NCI-H345 treated with DMSO at 0.1 percent for 48 hours (cell line): ENCODE measurements at regions not wholly inside any gene's neighbourhood (a gene's known extent, or its start where the extent isn't known, plus 50 kb on each side); places are given as distances from the start of the nearest gene placed in this dataset.

ENCODE experiments used
- DNase-seq: peaks from one replicate; lab custom pipeline; 2025; ENCODE audit not compliant: unreplicated experiment; lab: John Stamatoyannopoulos, UW

DNA sequence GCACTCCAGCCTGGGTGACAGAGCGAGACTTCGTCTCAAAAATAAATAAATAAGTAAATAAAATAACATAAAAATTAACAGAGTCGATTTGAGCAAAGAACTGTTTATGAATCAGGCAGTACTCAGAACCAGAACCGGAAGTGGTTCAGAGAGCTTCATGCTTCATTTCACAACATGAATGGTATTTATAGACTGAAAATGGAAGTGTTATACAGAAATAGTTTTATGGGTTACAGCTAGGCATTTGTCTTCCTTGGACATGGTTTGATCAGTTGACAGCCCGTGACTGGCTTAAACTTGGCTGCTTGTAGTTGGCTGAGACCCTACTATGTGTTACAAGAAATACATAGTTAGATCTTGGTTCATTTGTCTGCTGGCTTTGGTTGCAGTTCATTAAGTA, 216.0 kb upstream of the MCTP2 start:
- no peak for DNase-seq

DNA sequence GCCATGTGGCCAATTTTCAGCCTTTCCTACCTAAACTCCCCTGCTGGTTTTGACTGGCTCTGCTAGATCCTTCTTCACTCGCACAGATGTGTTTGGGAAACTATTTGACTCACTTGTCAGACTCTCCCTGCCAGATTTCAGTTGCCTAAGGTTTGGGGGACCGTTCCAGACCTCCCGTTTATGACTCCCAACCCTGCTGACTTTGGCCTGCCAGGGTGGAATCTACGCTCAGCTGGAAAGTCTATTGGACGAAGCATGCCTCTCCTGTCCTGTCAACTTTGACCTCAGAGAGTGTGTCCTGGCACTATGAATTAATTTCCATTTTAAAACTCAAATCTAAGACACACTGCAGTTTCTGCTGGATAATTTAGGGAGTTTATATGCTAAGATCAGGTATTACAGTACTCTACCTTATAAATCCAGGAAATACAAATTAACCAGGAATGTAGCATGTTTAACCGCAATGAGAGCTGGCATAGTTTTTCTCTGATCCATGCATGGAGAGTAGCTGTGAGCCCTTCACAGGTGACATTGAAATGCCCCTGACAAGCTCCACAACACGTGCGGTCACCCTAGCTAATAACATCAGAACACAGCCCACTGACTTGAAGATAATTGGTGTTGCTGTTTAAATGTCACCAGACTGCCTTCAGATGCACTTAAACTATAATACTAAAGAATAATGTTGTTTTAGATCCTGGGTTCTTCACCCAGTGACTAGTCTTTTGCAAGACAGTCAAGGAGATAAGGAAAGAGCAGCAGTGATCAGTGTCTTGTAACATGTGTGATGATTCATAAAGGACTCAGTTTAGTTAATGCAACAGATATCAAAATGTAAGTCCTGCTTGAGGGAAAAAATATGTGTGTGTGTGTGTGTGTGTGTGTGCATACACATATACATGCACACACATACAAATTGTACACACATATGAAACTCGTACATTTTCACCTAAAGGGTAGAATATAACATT, 223.0 kb upstream of the MCTP2 start:
- no peak for DNase-seq

DNA sequence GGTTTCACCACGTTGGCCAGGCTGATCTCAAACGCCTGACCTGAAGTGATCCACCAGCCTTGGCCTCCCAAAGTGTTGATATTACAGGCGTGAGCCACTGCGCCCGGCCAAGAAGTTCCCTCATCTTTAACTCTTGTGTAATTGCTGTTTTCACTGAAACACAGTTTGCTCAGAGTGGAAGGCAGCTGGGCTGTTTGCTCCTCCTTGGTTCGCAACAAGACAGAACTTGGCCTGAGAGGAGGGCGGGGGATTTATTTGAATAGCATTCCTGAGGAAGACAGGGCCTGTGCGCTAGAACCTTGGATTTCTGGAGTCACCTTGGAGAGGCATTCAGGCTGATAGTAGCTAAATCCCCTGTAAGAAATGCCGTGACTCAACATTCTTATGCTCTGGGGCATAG, 226.7 kb upstream of the MCTP2 start:
- DNase-seq: no peak

DNA sequence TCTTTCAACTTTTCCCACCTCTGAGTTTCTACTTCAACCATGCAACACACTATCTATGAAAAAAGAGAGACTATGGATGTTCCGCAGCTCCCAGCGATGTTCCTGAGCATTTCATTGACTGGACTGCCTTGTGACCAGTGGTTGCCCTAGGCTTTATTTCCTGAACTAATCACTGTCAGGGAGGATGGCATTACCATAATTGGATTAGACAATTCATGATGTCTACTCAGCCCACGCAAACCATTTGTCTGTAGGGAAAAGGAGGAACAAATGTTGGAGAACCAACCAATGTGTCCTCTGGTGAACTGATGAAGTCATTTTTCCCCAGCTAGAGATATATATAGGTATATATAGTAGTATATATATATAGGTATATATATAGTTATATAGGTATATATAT, 229.3 kb upstream of the MCTP2 start:
- DNase-seq: no peak

DNA sequence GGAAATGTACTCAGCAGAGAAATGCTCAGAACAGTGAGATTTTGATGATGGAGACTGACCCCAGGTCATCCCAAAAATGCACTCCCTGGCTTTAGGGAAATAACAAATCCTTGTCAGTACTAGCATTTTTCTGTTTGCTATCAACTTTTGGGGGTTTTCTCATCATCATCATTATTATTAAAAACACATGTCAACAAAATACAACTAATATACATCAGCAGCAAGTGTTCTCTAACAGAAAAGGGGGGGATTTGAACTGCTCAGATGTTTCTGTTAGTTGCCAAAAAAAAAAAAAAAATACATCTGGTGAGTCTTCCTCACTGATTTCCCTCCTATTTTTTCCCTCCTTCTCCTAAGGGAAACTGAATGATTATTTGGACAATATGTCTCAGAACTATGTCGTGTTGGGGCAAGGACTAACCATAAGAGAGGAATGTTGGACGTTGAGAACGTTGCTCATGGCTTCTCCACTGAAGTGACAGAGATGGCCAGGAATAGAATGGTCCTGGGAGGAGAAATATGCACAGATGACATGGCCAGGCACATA, 230.0 kb upstream of the MCTP2 start:
- no peak for DNase-seq

DNA sequence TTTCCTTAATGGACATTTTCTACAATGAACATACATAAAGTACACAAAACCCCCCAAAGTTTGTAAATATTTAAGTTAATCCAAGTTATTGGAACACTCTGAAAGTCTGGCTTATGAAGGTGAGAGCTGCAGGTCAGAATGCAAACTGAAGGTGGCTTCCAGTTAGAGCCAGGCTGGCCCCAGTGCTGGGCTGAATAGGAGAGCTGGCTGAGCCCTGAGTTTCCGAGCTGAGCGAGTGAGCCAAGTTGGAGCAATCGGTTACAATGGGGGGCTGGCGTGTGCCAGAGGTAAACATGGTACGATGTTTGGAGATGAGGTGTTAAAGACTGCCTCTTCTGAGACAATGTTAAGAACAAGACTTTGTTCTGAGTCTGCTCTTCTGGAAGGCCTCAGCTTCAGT, 230.8 kb upstream of the MCTP2 start:
- DNase-seq: no peak

DNA sequence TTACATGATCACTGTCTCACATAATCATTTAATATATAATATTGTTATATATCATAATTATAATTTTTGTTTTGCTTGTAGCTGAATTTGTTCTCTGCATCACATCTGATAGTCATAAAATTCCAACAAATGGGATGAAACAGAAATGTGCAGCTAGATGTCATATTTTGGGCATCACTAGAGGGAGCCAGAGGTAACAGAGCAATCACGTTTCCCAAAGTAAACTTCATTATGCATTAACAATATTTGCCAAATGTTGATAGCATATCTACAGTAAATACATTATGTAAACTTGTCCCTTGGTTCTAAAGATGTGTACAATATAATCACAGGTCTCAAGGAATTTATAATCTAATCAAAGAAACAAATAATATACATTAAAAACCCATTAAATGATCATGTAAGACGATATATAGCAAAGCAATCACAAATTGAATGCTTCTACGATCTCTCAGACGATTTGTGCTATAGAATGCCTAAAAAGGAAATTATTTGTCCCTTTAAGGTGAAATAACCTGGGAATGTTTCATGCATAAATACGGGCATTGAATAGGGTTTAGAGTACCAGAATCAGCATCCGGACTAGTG, 234.2 kb upstream of the MCTP2 start:
- DNase-seq: peak; percentile 4

DNA sequence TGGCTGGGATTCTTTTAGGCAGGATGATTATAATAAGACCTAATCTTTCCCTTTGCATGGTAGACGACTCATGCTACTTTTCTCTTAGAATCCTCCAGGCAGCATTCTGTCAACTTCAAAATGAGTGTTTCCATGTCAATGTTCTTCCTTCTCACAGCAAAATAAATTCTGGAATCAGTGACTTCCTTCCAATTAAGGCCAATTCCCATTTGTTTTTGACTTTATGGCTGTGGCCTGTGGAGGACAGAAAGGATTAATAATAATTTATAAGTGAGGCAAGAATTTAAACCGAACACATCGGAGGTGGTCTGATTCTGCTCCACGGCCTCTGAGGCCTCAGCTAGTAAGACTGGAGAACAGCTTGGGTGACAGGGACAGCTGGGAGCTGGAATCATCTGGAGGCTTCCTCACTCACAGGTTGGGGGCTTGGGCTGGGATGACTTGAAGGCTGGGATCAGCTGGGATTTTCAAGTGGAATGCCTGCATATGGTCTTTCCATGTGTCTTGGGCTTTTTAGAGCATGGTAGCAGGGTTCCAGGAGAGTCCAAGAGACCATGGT, 241.8 kb upstream of the MCTP2 start:
- DNase-seq: no peak

DNA sequence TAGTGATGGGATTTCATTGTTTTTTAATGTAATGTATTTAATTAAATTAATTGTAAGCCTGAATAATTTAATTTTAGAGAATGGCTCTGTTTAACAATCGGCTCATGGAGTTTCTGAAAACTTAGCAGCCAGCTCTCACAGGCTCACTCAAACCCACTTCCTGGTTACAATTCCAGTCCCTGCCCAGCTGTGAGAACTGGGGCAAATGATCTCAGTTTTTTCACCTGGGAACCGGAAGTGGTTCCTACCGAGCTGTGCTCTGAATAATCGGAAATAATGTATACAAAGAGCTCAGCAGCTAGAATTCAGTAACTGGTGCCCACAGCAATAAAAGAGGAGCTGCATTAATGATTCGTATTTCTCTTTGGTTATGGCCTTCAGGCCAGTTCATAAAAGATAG, 244.3 kb upstream of the MCTP2 start:
- no peak for DNase-seq

DNA sequence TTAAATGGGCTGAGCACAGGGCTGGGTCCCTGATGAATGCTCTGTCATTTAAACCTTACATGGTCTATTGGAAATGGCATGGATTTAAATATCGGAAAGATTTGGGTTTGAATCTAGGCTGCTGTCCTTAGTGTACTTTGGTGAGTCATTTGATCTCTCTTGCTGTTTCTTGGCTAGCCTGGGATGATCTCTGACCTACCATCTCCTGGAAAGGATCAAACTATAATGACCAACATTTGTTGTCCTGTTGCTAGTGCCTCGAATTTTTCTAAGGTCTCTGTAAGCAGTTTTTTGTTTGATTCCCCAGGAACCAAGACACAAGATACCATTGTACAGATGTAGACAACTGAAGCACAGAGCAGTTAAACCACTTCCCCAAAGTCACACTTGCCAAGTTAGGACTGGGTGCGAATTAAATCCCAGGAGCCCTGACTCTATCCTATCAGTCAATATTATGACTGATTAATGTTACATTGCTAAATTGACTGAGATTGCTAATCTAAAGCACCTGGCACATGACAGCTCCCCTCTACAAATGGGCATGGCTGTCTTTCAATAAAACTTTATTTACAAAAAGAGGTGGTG, 244.9 kb upstream of the MCTP2 start:
- DNase-seq: no peak

DNA sequence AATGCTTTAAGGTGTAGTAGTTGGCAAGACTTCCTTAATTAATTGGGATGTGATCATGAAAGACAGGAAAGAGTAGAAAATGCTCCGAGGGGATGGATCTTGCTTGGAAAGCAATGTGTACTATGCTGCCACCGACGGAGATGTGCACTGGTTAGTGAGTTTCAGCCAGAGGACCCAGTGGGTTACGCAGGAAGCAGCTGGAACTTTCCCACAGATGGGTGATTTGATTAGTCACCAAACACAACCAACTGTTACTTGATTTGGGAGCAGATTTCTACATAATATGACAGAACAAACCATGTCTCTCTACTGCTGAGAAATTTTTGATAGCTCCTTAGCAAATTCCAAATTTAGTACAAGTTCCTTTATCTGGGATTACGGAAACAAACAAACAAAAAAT, 245.4 kb upstream of the MCTP2 start:
- no peak for DNase-seq

DNA sequence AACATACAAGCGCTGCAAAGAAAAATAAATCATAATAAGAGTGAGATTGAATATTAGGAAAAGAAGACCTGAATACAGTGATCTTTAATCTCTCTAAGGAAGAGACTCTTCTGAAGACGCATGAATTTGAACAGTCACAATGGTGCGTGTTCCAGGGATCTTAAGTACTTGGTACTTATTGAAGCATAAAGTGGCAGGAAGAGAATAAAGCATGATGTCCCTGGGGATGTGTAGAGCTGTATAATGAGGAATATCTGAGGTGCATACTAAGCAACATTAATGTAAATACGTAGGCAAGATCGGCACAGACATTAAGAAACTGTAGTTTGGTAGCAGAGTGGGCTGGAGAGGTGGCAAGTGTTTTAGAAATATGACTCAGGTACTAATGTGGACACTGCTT, 246.2 kb upstream of the MCTP2 start:
- DNase-seq: no peak

DNA sequence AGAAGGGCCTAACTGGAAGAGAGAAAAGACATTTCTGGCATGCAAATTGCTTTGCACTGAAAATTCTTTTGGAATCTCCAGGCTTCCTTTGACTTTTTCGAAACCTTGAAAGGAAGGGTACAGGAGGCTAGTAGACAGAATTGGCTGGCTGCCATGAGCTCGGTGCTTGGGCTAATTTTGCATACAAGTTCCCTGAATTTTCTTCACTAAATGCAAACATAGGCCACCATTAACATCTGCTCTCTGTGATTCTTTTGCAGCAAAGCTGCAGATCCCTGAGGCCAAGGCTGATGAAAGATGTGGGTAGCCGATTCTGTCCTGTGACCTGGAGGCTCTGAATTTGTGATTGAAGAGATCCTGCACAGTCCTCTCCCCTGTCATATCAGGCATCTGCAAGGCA, 247.8 kb upstream of the MCTP2 start:
- DNase-seq: no peak

DNA sequence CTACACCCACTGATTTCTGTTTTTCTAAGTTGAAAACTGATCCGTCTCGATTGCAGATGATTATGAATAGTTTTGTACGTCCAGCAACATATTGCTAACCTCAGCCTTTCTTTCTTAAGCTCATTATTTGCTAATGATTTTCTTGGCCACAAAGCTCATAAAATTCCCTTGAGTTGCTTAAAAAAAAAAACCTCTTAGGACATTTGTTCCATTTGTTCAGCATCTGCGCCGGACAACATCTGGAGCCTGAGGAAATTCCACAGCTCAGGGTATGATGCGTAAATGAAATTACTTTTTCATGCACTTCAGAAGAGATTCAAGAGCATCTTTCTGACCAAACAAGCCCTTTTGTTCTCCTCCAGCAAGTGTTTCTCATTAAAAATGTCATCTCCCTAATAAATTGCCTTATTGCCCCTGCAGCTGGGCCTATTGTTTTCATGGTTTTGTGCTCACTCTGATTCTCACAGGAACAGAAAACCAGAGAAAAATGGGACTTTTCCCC, 249.1 kb upstream of the MCTP2 start:
- DNase-seq: no peak

DNA sequence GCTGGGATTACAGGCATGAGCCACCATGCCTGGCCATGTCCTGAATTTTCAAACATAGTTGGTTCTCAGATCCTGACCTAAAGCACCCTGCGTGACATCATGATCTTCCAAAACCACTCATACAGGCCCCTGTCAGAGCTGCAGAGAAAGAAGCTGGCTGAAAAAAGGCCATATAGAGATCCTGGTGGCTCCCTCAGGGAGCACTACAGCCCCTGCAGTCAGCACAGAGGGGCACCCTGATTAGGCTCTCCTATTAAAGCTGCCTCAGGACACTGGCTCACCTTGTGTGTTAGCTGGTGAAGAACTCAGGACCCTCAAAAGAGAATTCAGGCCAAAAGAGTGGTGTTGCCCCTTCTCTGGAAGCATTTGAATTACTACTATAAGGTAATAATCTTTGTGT, 249.7 kb upstream of the MCTP2 start:
- DNase-seq: no peak

DNA sequence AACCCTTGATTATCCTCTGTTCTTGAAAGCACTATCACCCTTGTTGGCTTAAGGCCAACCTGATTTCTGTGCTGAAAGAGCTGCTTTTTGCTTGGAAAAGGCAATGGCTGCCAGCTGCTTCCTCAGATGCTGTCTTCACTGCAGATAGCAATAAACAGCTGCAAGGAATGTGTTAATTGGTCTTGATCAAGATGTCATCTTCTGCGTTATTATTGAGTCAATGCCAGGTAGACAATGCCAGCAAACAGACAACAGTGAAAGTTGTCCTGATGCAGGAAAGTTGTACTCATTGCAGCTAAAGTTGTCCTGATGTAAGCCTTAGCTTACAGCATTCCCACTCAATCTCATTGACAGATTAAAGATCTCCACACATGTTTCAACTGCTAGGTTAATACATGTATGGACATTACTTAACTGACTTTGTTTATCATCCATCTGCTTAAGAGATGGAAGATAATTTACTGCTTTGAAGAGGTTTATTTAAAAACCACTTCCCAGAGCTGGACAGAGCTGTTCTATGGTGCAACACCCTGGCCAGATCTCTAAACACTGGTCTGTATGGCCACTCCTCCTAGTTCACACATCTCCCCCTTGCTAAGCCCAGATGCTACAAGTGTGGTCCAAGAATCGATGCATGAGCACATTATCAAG, 251.0 kb upstream of the MCTP2 start:
- DNase-seq: no peak

DNA sequence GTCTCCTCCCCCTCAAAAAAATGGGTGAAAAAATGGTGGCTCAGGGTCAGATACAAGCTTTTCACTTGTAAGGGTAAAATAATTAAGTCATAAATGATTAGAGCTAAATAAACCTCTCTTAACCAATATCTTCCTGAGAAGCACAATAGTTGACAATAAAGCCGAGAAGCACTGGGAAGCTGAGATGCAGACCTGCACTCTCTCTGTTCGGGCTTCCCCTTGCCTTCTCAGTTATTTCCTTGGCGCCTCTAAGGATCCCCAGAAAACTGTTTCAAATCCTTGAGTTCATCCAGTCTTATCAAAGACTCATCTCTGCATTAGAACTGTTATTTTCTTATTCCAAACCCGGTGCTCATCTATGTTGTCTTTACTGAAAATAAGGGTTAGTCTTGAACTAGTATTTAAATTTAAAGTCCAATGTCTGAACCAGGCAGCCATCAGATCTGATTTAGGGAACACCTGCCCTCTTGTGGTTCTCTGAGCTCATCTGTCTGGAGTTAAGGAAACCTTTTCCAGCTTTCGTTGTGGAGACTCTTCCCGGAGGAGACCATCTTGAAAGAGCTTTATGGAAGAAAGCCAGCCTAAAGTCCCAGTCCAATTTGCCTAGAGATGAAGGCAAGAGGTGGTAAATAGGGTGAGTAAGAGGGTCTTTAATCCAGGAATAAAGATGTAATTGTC, 256.4 kb upstream of the MCTP2 start:
- DNase-seq: peak; percentile 14

DNA sequence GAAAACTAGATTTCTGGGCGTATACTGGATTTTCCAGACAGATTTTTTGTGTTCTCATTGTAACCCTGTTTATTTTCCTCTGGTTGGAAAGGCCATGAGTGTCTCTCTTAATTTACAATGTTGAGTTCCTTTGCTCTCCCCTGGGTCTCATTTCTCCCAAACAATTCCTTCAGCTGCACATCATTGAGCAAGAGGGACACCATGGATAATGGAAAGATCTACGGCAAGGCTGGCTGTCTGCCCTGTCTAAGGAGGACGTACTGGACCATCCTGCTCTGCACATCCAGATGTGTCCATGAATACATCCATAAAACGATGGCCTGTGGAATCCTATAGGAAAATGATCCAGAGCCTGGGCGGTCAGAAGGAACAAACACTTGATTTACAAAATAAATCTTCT, 258.1 kb upstream of the MCTP2 start:
- no peak for DNase-seq

DNA sequence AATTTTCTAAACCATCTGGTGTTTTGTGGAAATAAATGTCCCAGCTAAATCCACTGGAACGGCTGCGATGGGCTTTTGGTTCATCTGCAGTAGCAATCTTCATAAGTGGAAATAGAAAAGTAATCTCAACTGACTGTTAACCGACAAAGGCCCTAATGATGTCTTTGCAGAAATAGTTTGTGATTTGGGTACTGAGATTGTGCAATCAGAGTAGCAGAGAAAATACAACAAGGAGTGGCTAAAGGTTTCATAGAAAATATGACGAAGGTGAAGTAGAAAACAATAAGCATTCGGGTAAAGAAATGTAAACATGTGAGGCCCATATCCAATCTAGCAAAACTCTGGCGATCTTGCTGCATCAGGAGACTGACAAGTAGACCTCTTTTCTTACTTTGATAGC, 262.6 kb upstream of the MCTP2 start:
- DNase-seq: no peak

DNA sequence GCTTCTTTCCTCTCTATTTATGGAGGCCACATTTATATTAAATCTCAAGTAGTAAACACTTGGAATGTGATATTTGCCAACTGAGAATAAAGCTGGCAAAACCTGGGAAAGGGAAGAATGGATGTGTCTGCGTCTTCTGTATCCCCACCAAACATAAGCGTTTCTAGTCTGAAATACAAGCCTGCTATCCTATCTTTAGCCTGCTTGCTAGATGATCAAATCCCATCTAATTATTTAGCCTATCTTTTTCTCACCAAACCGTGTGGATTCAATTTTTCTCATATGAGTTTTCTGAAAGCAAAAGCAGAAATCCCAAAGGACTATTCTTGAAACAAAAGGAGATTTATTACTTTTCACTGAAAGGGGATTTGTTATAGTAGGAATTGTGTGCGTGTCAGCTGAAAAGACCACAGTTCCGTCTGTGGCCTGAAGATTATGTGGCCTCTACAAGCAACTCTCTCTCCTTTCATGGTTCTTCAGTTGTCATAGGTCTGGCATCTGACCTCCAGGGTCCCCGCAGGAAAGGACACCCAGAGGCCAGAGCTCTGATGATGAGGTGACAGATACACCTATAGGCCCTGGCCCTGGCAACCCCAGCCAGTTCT, 266.0 kb upstream of the MCTP2 start:
- no peak for DNase-seq
